K562 (cell line): ENCODE measurements at regions not wholly inside any gene's neighbourhood (a gene's known extent, or its start where the extent isn't known, plus 50 kb on each side); places are given as distances from the start of the nearest gene placed in this dataset.

Source experiments
- ATAC-seq: fragments of 200-7000 bp; cut with Tn5 transposase; 3 replicates; pipeline ENCODE4 v1.9.1; 2020; ENCODE audit warnings: moderate library complexity
- BruUV-seq: library from RNA; stranded (reverse); fragments of 400-500 nt; replicated peaks from 2 replicates; lab custom pipeline; 2021; lab: Mats Ljungman, UMichigan
- CTCF ChIA-PET: fragments of 300-600 bp; formaldehyde crosslinking; extraction: SDS; loops from one replicate; lab custom pipeline; 2021; ENCODE audit warnings: low intra/inter-chr PET ratio; lab: Yijun Ruan, JAX
- POLR2A ChIA-PET: fragments of 300-600, 350-650 bp; sonication (Branson Sonifier 250); formaldehyde crosslinking; extraction: SDS; loops from one replicate; lab custom pipeline; 2021; ENCODE audit warnings: antibody characterized with exemption, inconsistent platforms; lab: Yijun Ruan, JAX
- DNase-seq, 4 experiments: peaks; one replicate each; pipeline versions ENCODE4 v3.0.0 to v3.0.0-alpha.2; 2011 to 2018; ENCODE audit warnings: low spot score in 3 of 4, mixed read lengths in 3 of 4; ENCODE audit errors: extremely low read depth in 1 of 4
- FAIRE-seq: peaks from 2 replicates; lab custom pipeline; 2011; peaks lifted over from hg19 to GRCh38; lab: Jason Lieb, UNC
- H2AFZ ChIP-seq: 2 replicates; pipeline ENCODE4 v1.6.0; 2011; ENCODE audit warnings: low read depth, low read length, control low read depth, inconsistent platforms
- H3K27ac ChIP-seq: fragments of 200-600 bp; 3 replicates; pipeline ENCODE4 v1.8.0; 2011; ENCODE audit warnings: low read depth, mild to moderate bottlenecking, control low read depth, inconsistent platforms, low read length, moderate library complexity, mixed read lengths; ENCODE audit errors: extremely low read depth
- H3K27me3 ChIP-seq, 2 experiments: fragments of 300-600 bp in 1 of 2; 2 replicates in 1 of 2; 3 replicates in 1 of 2; pipeline versions ENCODE4 v1.6.0 to v1.8.0; 2011; ENCODE audit warnings: inconsistent platforms in 2 of 2, low read length in 2 of 2, mild to moderate bottlenecking in 1 of 2, mixed read lengths in 1 of 2, moderate library complexity in 1 of 2; ENCODE audit not compliant: control insufficient read depth in 2 of 2, insufficient read depth in 2 of 2
- H3K36me3 ChIP-seq: fragments of 300-600 bp; 3 replicates; pipeline ENCODE4 v1.8.0; 2011; ENCODE audit warnings: mild to moderate bottlenecking, low read length, inconsistent platforms; ENCODE audit not compliant: control insufficient read depth, insufficient read depth
- H3K4me1 ChIP-seq, 2 experiments: fragments of 200-600 bp in 1 of 2; replicated peaks in 1 of 2; 2 replicates in 1 of 2; 3 replicates in 1 of 2; pipeline versions ENCODE4 v1.5.1 to v1.8.0; 2011; ENCODE audit warnings: inconsistent platforms in 2 of 2, low read length in 2 of 2, mild to moderate bottlenecking in 1 of 2, mixed read lengths in 1 of 2, moderate library complexity in 1 of 2; ENCODE audit not compliant: control insufficient read depth in 2 of 2, insufficient read depth in 2 of 2
- H3K4me2 ChIP-seq: 2 replicates; pipeline ENCODE4 v1.6.1; 2011; ENCODE audit warnings: low read length, control low read depth, inconsistent platforms, mixed read lengths; ENCODE audit not compliant: insufficient read depth
- H3K4me3 ChIP-seq: fragments of 200-600 bp; sonication (generic), shearing (Covaris generic); 2 replicates; pipeline ENCODE4 v1.5.1; 2016; ENCODE audit warnings: control low read depth, inconsistent platforms
- H3K79me2 ChIP-seq: fragments of 200-600 bp; 3 replicates; pipeline ENCODE4 v1.8.0; 2011; ENCODE audit warnings: low read length, inconsistent platforms; ENCODE audit not compliant: control insufficient read depth, insufficient read depth
- H3K9ac ChIP-seq, 2 experiments: 2 replicates each; pipeline versions ENCODE4 v1.6.0 to v1.6.1; 2011; ENCODE audit warnings: low read depth in 2 of 2, low read length in 2 of 2, control low read depth in 1 of 2, inconsistent platforms in 1 of 2, mild to moderate bottlenecking in 1 of 2, mixed read lengths in 1 of 2; ENCODE audit not compliant: insufficient read depth in 1 of 2
- H3K9me1 ChIP-seq: one replicate; pipeline ENCODE4 v1.6.0; 2011; ENCODE audit warnings: inconsistent platforms, mild to moderate bottlenecking, low read length, moderate library complexity; ENCODE audit not compliant: control insufficient read depth, insufficient read depth
- H3K9me3 ChIP-seq: replicated peaks from 2 replicates; pipeline ENCODE4 v1.5.1; 2011; ENCODE audit warnings: low read depth, low read length, inconsistent platforms; ENCODE audit not compliant: control insufficient read depth, insufficient read depth
- H4K20me1 ChIP-seq: replicated peaks from 2 replicates; pipeline ENCODE4 v1.6.1; 2011; ENCODE audit warnings: low read length, inconsistent platforms, mixed read lengths; ENCODE audit not compliant: control insufficient read depth, insufficient read depth
- ASH1L ChIP-seq: fragments of 450-650 bp; IDR thresholded peaks from 2 replicates; pipeline ENCODE4 v1.6.1; 2018; ENCODE audit warnings: borderline replicate concordance, mild to moderate bottlenecking, low read depth; ENCODE audit not compliant: partially characterized antibody
- CEBPB ChIP-seq: fragments of 450-650 bp; IDR thresholded peaks from 2 replicates; pipeline ENCODE4 v1.6.1; 2016; ENCODE audit warnings: missing genetic modification characterization, missing compliant biosample characterization
- CEBPG ChIP-seq, 3 experiments: fragments of 200-800 bp in 1 of 3; sonication (Bioruptor generic) in 1 of 3; sonication (generic) in 1 of 3; formaldehyde crosslinking in 1 of 3; IDR thresholded peaks in 2 of 3; conservative IDR thresholded peaks in 1 of 3; 2 replicates each; pipeline versions ENCODE4 v1.6.1 to v1.8.0; 2016 to 2022; ENCODE audit warnings: missing compliant biosample characterization in 2 of 3, missing genetic modification characterization in 2 of 3, mild to moderate bottlenecking in 1 of 3, missing genetic modification reagents in 1 of 3
- CEBPZ ChIP-seq: fragments of 150-350 bp; IDR thresholded peaks from 2 replicates; pipeline ENCODE4 v1.6.1; 2014; ENCODE audit warnings: low read depth, mild to moderate bottlenecking, low read length, borderline replicate concordance
- MITF ChIP-seq: IDR thresholded peaks from 2 replicates; pipeline ENCODE4 v1.6.1; 2014; ENCODE audit warnings: antibody characterized with exemption
- NBN ChIP-seq: fragments of 450-650 bp; IDR thresholded peaks from 2 replicates; pipeline ENCODE4 v1.6.1; 2016; ENCODE audit warnings: low read depth, mild to moderate bottlenecking
- NFE2L1 ChIP-seq: fragments of 450-650 bp; IDR thresholded peaks from 2 replicates; pipeline ENCODE4 v1.6.1; 2016; ENCODE audit warnings: missing genetic modification characterization, low read depth, mild to moderate bottlenecking, missing compliant biosample characterization, moderate library complexity, borderline replicate concordance
- TAF9B ChIP-seq: fragments of 450-650 bp; IDR thresholded peaks from 2 replicates; pipeline ENCODE4 v1.6.1; 2018; ENCODE audit warnings: mild to moderate bottlenecking; ENCODE audit not compliant: partially characterized antibody
- WGBS: fragments of 100-300 bp; shearing (Covaris generic); methylation state at CpG from one replicate; pipeline ENCODE4 v1.1.6; 2016; ENCODE audit warnings: low coverage, mixed read lengths; ENCODE audit not compliant: insufficient coverage; ENCODE audit errors: missing lambda C conversion rate; 5-methylcytosine and 5-hydroxymethylcytosine counted together
- in situ Hi-C: fragments of 300-500 bp; cut with MboI; formaldehyde crosslinking; loops from 4 replicates; pipeline ENCODE4 v1.15.0; 2018; ENCODE audit warnings: inconsistent platforms, mixed read lengths
- intact Hi-C: fragments of 100-400 bp; cut with micrococcal nuclease; formaldehyde crosslinking; loops from 2 replicates; pipeline ENCODE4 v1.14.2; 2022

GRCh38 chr14:42687421-42687820 is 1080.7 kb downstream of the LRFN5 start (continued):
- TF ChIP-seq CEBPZ (no peak), MITF (no peak)

GRCh38 chr14:42683707-42684106 is 1077.0 kb downstream of the LRFN5 start:
- in situ Hi-C loops (no loop called here), intact Hi-C loops (no loop called here)
- no peaks in the 10 kb centered on the region for H3K4me1 ChIP-seq
- H3K79me2 ChIP-seq = no peaks in the 10 kb centered on the region
- H4K20me1 ChIP-seq = no peaks in the 10 kb centered on the region
- no peaks in the 10 kb centered on the region for H3K27me3 ChIP-seq
- ChIA-PET CTCF (no interaction called here), POLR2A (no interaction called here)
- ATAC-seq = no peak
- H3K4me3 ChIP-seq = no peak overlapping the region
- H3K36me3 ChIP-seq = no peaks in the 10 kb centered on the region
- no peak overlapping the region for H3K9ac ChIP-seq
- H3K9me1 ChIP-seq = no peaks in the 10 kb centered on the region
- H3K4me2 ChIP-seq = no peak overlapping the region
- 0% methylated on average over 2 of the region's 2 CpGs for WGBS
- H2AFZ ChIP-seq = no peak overlapping the region
- DNase-seq = no peak
- FAIRE-seq = no peak
- H3K9me3 ChIP-seq = no peaks in the 10 kb centered on the region
- no peak overlapping the region for H3K27ac ChIP-seq
- no peak for TF ChIP-seq NFE2L1 (tag)
- TF ChIP-seq CEBPG (CRISPR knock-in tag; IDR thresholded peaks at IDR 0.05) = no peak
- 0 out of 4 replicates have a peak, but pooled peaks of 1 of the 2 experiments have one; percentile 19 for TF ChIP-seq CEBPG (tag; conservative IDR thresholded peaks at IDR 0.05 in 1 of 2, IDR thresholded peaks at IDR 0.05 in 1 of 2)
- TF ChIP-seq NBN = no peak
- 0 out of 2 replicates have a peak, but pooled peaks have one; percentile 10 for TF ChIP-seq CEBPB (tag)
- TF ChIP-seq TAF9B = no peak
- no peak for TF ChIP-seq ASH1L
- no TSS peak for BruUV-seq
